22Rv1 (cell line): ENCODE measurements at regions not wholly inside any gene's neighbourhood (a gene's known extent, or its start where the extent isn't known, plus 50 kb on each side); places are given as distances from the start of the nearest gene placed in this dataset.

Experiments used
- CTCF ChIP-seq: fragments of 450-650 bp; IDR thresholded peaks from 2 replicates; pipeline ENCODE4 v1.5.1; 2017; ENCODE audit warnings: mild to moderate bottlenecking
- ZFX ChIP-seq: fragments of 450-650 bp; IDR thresholded peaks from 2 replicates; pipeline ENCODE4 v1.6.1; 2017; ENCODE audit warnings: antibody characterized with exemption, borderline replicate concordance

GRCh38 chr5:171588046-171588445, 168.6 kb downstream of the FGF18 start:
- TF ChIP-seq CTCF (no peak), ZFX (no peak)
